Esophagus muscularis mucosa (tissue), 4 donors: ENCODE measurements at regions not wholly inside any gene's neighbourhood (a gene's known extent, or its start where the extent isn't known, plus 50 kb on each side); places are given as distances from the start of the nearest gene placed in this dataset.

Source experiments
- CTCF ChIP-seq, 3 experiments: fragments of 200-600 bp in 2 of 3; fragments of 450-650 bp in 1 of 3; sonication (generic) in 2 of 3; IDR thresholded peaks; one replicate each; pipeline ENCODE4 v1.5.1; 2017 to 2019; ENCODE audit warnings: antibody characterized with exemption in 3 of 3, mild to moderate bottlenecking in 2 of 3, moderate library complexity in 1 of 3
- EP300 ChIP-seq: sonication (generic); formaldehyde crosslinking; IDR thresholded peaks from one replicate; pipeline ENCODE4 v1.6.1; 2017; ENCODE audit warnings: antibody characterized with exemption
- POLR2A ChIP-seq: fragments of 450-650 bp; IDR thresholded peaks from one replicate; pipeline ENCODE4 v1.6.1; 2017; ENCODE audit warnings: antibody characterized with exemption, moderate library complexity, mild to moderate bottlenecking, low read depth
- POLR2AphosphoS5 ChIP-seq, 2 donors: sonication (generic); formaldehyde crosslinking; IDR thresholded peaks; one replicate each; pipeline ENCODE4 v1.6.1; 2017; ENCODE audit warnings: antibody characterized with exemption in 2 of 2

GRCh38 chrX:43500246-43500645 is 155.9 kb upstream of the MAOA start:
- no peak for TF ChIP-seq POLR2A
- no peak for TF ChIP-seq CTCF (IDR thresholded peaks at IDR 0.05)
- no peak for TF ChIP-seq POLR2AphosphoS5 (IDR thresholded peaks at IDR 0.05)
- TF ChIP-seq EP300: no peak
